ENCODE measurements at regions not wholly inside any gene's neighbourhood (a gene's known extent, or its start where the extent isn't known, plus 50 kb on each side); places are given as distances from the start of the nearest gene placed in this dataset.
"Not testable (repeated sequence)": the region's sequence is repeated elsewhere in the genome, so short reads cannot be mapped to it uniquely, and the experiment has no call there.

GRCh38 chr4:19492606-19493005 lies 759.1 kb upstream of the SLIT2 start:
- H3K4me3 ChIP-seq, result no peak overlapping the region
- H3K36me3 ChIP-seq (ENCODE audit: low read depth, missing control alignments), result no peaks in the 10 kb centered on the region
- WGBS, 2 donors, result 89 to 95% methylated on average over 2 of the region's 2 CpGs
- DNase-seq, result no peak
- no peak overlapping the region for H3K27ac ChIP-seq
- no peaks in the 10 kb centered on the region for H3K9me3 ChIP-seq
- no peaks in the 10 kb centered on the region for H3K4me1 ChIP-seq
- intact Hi-C loops (cut with DNase I; ENCODE audit: low total_unique reads), result no loop called here
- TF ChIP-seq CTCF (IDR thresholded peaks at IDR 0.05) (no peak), POLR2A (IDR thresholded peaks at IDR 0.05) (no peak)
- no peaks in the 10 kb centered on the region for H3K27me3 ChIP-seq

- TF ChIP-seq POLR2A (IDR thresholded peaks at IDR 0.05) (no peak), CTCF (IDR thresholded peaks at IDR 0.05) (no peak)
- Histone ChIP-seq H3K4me3 (no peak overlapping the region), H3K36me3 (ENCODE audit: low read depth, missing control alignments) (no peaks in the 10 kb centered on the region), H3K9me3 (no peaks in the 10 kb centered on the region), H3K4me1 (no peaks in the 10 kb centered on the region), H3K27ac (no peak overlapping the region), H3K27me3 (no peaks in the 10 kb centered on the region)
- intact Hi-C loops (cut with DNase I; ENCODE audit: low total_unique reads), result no loop called here
- DNase-seq, result no peak
- 59 to 77% methylated on average over 3 of the region's 3 CpGs for WGBS, 2 donors
These were observed 765.3 kb upstream of the SLIT2 start for GRCh38 chr4:19486400-19486799.

GRCh38 chr4:19478791-19479190 lies 772.9 kb upstream of the SLIT2 start:
- Histone ChIP-seq H3K4me3 (no peak overlapping the region), H3K9me3 (no peaks in the 10 kb centered on the region), H3K27ac (no peak overlapping the region), H3K36me3 (ENCODE audit: low read depth, missing control alignments) (no peaks in the 10 kb centered on the region), H3K27me3 (no peaks in the 10 kb centered on the region), H3K4me1 (no peaks in the 10 kb centered on the region)
- TF ChIP-seq POLR2A (IDR thresholded peaks at IDR 0.05), result no peak
- WGBS, 2 donors, result 94 to 98% methylated on average over 2 of the region's 2 CpGs
- intact Hi-C loops (cut with DNase I; ENCODE audit: low total_unique reads), result no loop called here
- DNase-seq, result no peak

- no peaks in the 10 kb centered on the region for H3K4me1 ChIP-seq
- no peaks in the 10 kb centered on the region for H3K27me3 ChIP-seq
- no peaks in the 10 kb centered on the region for H3K36me3 ChIP-seq (ENCODE audit: low read depth, missing control alignments)
- WGBS, 2 donors, result 71 to 73% methylated on average over 1 of the region's 1 CpG
- TF ChIP-seq POLR2A (IDR thresholded peaks at IDR 0.05) (no peak), CTCF (IDR thresholded peaks at IDR 0.05) (no peak)
- no peak overlapping the region for H3K4me3 ChIP-seq
- intact Hi-C loops (cut with DNase I; ENCODE audit: low total_unique reads), result no loop called here
- no peaks in the 10 kb centered on the region for H3K9me3 ChIP-seq
- no peak overlapping the region for H3K27ac ChIP-seq
- no peak for DNase-seq
These were observed 778.1 kb upstream of the SLIT2 start for GRCh38 chr4:19473569-19473968.

- no peak for TF ChIP-seq POLR2A (IDR thresholded peaks at IDR 0.05)
- no peak for TF ChIP-seq CTCF (IDR thresholded peaks at IDR 0.05)
- Histone ChIP-seq H3K27ac (no peak overlapping the region), H3K4me3 (no peak overlapping the region), H3K27me3 (no peaks in the 10 kb centered on the region), H3K36me3 (ENCODE audit: low read depth, missing control alignments) (no peaks in the 10 kb centered on the region), H3K9me3 (no peaks in the 10 kb centered on the region), H3K4me1 (no peaks in the 10 kb centered on the region)
- intact Hi-C loops (cut with DNase I; ENCODE audit: low total_unique reads), result no loop called here
- 38 to 57% methylated on average over 1 of the region's 1 CpG for WGBS, 2 donors
- no peak for DNase-seq
These were observed 779.0 kb upstream of the SLIT2 start for GRCh38 chr4:19472666-19473065.

GRCh38 chr4:19470001-19470400 lies 781.7 kb upstream of the SLIT2 start:
- H3K27me3 ChIP-seq; H3K9me3 ChIP-seq; intact Hi-C loops (cut with DNase I; ENCODE audit: low total_unique reads); H3K4me3 ChIP-seq; H3K27ac ChIP-seq; DNase-seq; H3K36me3 ChIP-seq (ENCODE audit: low read depth, missing control alignments); H3K4me1 ChIP-seq: not testable (repeated sequence)
- 90 to 95% methylated on average over 5 of the region's 5 CpGs for WGBS, 2 donors

Data from testis (tissue), 2 donors.